H1 (cell line): ENCODE measurements at regions not wholly inside any gene's neighbourhood (a gene's known extent, or its start where the extent isn't known, plus 50 kb on each side); places are given as distances from the start of the nearest gene placed in this dataset.

Experiments
- HDAC6 ChIP-seq: IDR thresholded peaks from one replicate; pipeline ENCODE4 v1.7.1; 2012; ENCODE audit warnings: low read depth, mild to moderate bottlenecking, inconsistent platforms, low read length, moderate library complexity
- POU5F1 ChIP-seq: IDR thresholded peaks from 2 replicates; pipeline ENCODE4 v1.6.1; 2011; ENCODE audit warnings: low read depth, mild to moderate bottlenecking, low read length, moderate library complexity
- RBBP5 ChIP-seq: IDR thresholded peaks from 2 replicates; pipeline ENCODE4 v1.7.1; 2012; ENCODE audit warnings: low read depth, mild to moderate bottlenecking, inconsistent platforms, low read length, moderate library complexity, borderline replicate concordance
- RNF2 ChIP-seq: fragments of 200-900, 300-1000 bp; sonication (generic); IDR thresholded peaks from 2 replicates; pipeline ENCODE4 v1.7.1; 2016; ENCODE audit warnings: borderline replicate concordance, low read depth, mild to moderate bottlenecking, antibody characterized with exemption, low read length; ENCODE audit not compliant: poor library complexity, severe bottlenecking; ENCODE audit errors: missing control alignments

DNA sequence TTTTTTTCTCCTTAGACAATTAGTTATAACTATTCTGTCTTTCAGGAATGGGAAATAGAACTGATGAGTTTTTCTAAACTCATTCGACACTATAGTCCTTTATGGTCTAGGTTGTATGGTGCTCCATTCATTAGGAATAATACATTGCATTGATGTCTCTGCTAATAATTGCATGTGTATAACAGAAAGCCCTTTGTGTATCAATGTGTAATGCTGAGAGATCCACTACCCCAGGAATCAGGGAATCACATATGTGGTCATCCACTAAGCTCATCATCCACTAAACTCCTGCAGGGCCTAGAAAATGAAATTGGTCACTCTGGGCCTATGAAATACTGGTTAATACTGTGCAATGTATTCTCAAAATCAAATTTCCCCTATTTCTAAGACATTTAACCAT is 242.0 kb upstream of the CDH18 start (continued):
- TF ChIP-seq RNF2 (no peak), RBBP5 (no peak), HDAC6 (no peak), POU5F1 (no peak)
